HEK293T (cell line): ENCODE measurements at regions not wholly inside any gene's neighbourhood (a gene's known extent, or its start where the extent isn't known, plus 50 kb on each side); places are given as distances from the start of the nearest gene placed in this dataset.

Experiments used
- CTCF ChIA-PET: fragments of 350-600 bp; formaldehyde crosslinking; extraction: SDS; loops from one replicate; lab custom pipeline; 2021; ENCODE audit warnings: antibody characterized with exemption, inconsistent platforms; lab: Yijun Ruan, JAX
- POLR2A ChIA-PET: fragments of 350-600 bp; formaldehyde crosslinking; extraction: SDS; loops from one replicate; lab custom pipeline; 2020; ENCODE audit warnings: antibody characterized with exemption, inconsistent platforms; lab: Yijun Ruan, JAX
- DNase-seq: peaks from one replicate; pipeline ENCODE4 v3.0.0; 2012; ENCODE audit warnings: mixed read lengths; ENCODE audit errors: extremely low spot score
- ARNT ChIP-seq: fragments of 450-650 bp; IDR thresholded peaks from 2 replicates; pipeline ENCODE4 v1.6.1; 2017; ENCODE audit warnings: mild to moderate bottlenecking
- BHLHE40 ChIP-seq: fragments of 450-650 bp; IDR thresholded peaks from 2 replicates; pipeline ENCODE4 v1.6.1; 2016; ENCODE audit warnings: mild to moderate bottlenecking, moderate library complexity, borderline replicate concordance
- CTBP1 ChIP-seq: fragments of 450-650 bp; IDR thresholded peaks from 2 replicates; pipeline ENCODE4 v1.6.1; 2016; ENCODE audit warnings: borderline replicate concordance
- ELF4 ChIP-seq: fragments of 450-650 bp; IDR thresholded peaks from 2 replicates; pipeline ENCODE4 v1.6.1; 2017; ENCODE audit warnings: antibody characterized with exemption
- FOXA1 ChIP-seq: fragments of 450-650 bp; IDR thresholded peaks from 2 replicates; pipeline ENCODE4 v1.6.1; 2016; ENCODE audit warnings: mild to moderate bottlenecking
- FOXK2 ChIP-seq: fragments of 450-650 bp; IDR thresholded peaks from 2 replicates; pipeline ENCODE4 v1.6.1; 2016; ENCODE audit warnings: mild to moderate bottlenecking
- FOXM1 ChIP-seq: fragments of 450-650 bp; IDR thresholded peaks from 2 replicates; pipeline ENCODE4 v1.6.1; 2017; ENCODE audit warnings: mild to moderate bottlenecking, borderline replicate concordance
- HDGF ChIP-seq: fragments of 450-650 bp; IDR thresholded peaks from 2 replicates; pipeline ENCODE4 v1.6.1; 2017; ENCODE audit warnings: antibody characterized with exemption, borderline replicate concordance
- L3MBTL2 ChIP-seq: fragments of 450-650 bp; conservative IDR thresholded peaks from 2 replicates; pipeline ENCODE4 v1.6.1; 2016; ENCODE audit warnings: mild to moderate bottlenecking
- LEF1 ChIP-seq: fragments of 450-650 bp; IDR thresholded peaks from 2 replicates; pipeline ENCODE4 v1.6.1; 2017; ENCODE audit warnings: mild to moderate bottlenecking, borderline replicate concordance
- NFRKB ChIP-seq: fragments of 450-650 bp; IDR thresholded peaks from 2 replicates; pipeline ENCODE4 v1.6.1; 2016; ENCODE audit warnings: mild to moderate bottlenecking, moderate library complexity
- PKNOX1 ChIP-seq: fragments of 450-650 bp; IDR thresholded peaks from 2 replicates; pipeline ENCODE4 v1.6.1; 2016
- SP1 ChIP-seq: fragments of 450-650 bp; IDR thresholded peaks from 2 replicates; pipeline ENCODE4 v1.6.1; 2017
- SUZ12 ChIP-seq: fragments of 450-650 bp; IDR thresholded peaks from 2 replicates; pipeline ENCODE4 v1.6.1; 2016; ENCODE audit warnings: mild to moderate bottlenecking
- TARDBP ChIP-seq: fragments of 450-650 bp; IDR thresholded peaks from 2 replicates; pipeline ENCODE4 v1.6.1; 2016
- ZNF384 ChIP-seq: fragments of 450-650 bp; IDR thresholded peaks from 2 replicates; pipeline ENCODE4 v1.6.1; 2016

DNA sequence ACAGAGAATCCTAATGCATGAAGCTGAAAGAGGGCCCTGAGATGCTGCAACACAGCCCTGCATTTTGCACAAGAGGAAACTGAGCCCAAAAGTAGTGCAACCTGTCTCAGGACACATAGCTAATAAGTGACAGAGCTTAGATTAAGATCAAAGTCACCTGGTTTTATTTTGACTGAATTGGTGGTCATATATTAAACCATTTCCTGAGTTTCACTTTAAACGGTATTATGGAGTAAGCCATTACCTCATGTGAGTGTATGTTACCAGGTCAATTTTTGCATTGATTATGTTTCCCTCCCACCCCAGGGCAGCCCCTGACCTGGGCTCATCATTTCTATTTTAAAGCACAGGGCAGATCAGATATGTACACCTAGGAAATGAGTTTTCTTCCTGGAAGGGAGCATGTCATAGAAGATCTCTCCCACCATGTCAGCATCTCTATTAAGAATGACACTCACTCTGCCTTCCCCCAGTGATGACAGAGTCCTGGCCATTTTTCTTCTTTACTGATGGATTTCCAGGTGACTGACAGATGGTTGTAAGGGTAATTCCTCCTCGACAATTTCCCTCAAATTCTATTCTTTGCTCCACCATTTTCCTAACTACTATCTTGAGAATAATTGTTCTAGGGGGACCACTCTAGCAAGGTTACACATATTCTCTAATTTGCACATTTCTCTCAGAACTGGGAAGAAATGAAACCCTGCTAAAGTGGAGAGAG, 441.3 kb upstream of the SLC14A2 start:
- DNase-seq = no peak
- TF ChIP-seq SUZ12 (no peak), SP1 (no peak), LEF1 (no peak), BHLHE40 (no peak), FOXK2 (no peak), L3MBTL2 (no peak), FOXM1 (no peak), PKNOX1 (no peak), FOXA1 (no peak), ELF4 (no peak), ZNF384 (no peak), TARDBP (no peak), CTBP1 (no peak), ARNT (no peak), NFRKB (no peak)
- ChIA-PET CTCF (no interaction called here), POLR2A (no interaction called here)

DNA sequence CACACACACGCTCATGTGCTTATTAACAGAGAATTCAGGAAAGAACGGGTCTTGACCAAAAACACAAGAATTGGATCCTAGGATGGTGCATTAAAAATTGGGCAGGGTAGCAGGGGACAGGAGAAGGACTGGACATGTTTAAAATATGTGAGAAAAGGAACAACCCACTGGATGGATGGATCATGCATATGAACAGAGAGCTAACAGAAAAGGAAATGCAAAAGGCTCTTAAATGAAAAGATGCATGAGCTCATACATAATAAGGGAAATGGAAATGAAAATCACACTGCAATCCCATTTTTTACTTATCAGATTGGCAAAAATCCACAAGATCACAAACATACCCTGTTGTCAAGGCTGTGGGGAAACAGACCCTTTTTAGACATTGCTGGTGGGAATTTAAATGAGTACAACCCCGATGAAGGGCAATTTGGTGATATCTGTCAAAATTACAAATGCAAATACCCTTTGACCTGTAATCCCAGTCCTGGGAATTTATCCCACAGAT, 440.6 kb upstream of the SLC14A2 start:
- POLR2A ChIA-PET = no interaction called here
- TF ChIP-seq SUZ12 = no peak
- no peak for TF ChIP-seq ELF4
- TF ChIP-seq FOXA1 = no peak
- no peak for TF ChIP-seq ARNT
- no peak for TF ChIP-seq FOXK2
- TF ChIP-seq LEF1 = no peak
- TF ChIP-seq CTBP1 = no peak
- TF ChIP-seq BHLHE40 = no peak
- TF ChIP-seq L3MBTL2 = no peak
- no peak for TF ChIP-seq SP1
- TF ChIP-seq PKNOX1 = no peak
- CTCF ChIA-PET = no interaction called here
- DNase-seq = no peak

DNA sequence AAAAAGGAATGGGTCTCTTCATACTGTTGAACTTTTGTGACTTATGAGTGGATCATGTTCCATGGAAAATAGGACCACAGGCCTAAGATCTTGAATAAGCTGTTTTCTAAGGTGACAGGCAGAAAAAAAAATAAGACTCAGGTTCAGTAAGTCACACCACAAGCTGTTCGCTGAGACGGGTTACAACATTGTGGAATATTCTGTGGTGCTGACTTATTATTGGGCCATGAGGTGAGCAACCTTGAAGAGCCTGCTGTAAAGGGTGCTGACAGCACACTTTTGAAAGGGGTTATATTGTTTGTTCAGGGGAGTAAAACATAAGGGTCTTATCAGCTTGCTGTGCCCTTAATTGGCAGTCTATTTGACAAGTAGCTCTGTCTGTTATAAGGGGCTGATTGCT, 439.8 kb upstream of the SLC14A2 start:
- ChIA-PET CTCF (no interaction called here), POLR2A (no interaction called here)
- no peak for DNase-seq
- TF ChIP-seq PKNOX1 (no peak), BHLHE40 (no peak), HDGF (no peak), FOXM1 (no peak), TARDBP (no peak), NFRKB (no peak), SUZ12 (no peak), FOXA1 (no peak), SP1 (no peak), ZNF384 (no peak)

DNA sequence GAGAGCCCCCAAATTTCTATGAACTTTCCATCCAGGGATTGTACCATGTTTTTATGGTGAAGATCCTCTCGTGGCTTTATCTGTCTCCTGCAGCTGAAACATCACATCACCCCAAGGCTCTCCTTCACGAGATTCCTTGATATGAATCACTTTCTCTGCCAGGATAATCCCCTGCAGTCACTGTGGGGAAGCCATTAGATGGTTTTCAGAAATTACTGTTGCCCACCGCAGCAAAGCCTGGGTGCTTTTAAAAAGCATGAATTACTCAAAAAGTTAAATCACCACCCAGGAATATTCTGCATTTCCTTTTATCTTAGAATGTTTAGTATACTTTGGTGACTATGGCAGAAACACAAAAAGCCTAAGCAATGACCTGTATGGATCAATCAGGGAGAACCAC, 428.4 kb upstream of the SLC14A2 start:
- no peak for TF ChIP-seq HDGF
- no peak for TF ChIP-seq ARNT
- no peak for TF ChIP-seq CTBP1
- TF ChIP-seq FOXM1 = no peak
- no peak for TF ChIP-seq LEF1
- no peak for TF ChIP-seq ZNF384
- no peak for TF ChIP-seq FOXA1
- TF ChIP-seq SP1 = no peak
- no peak for TF ChIP-seq BHLHE40
- no peak for DNase-seq
- ChIA-PET CTCF (no interaction called here), POLR2A (no interaction called here)

- TF ChIP-seq ELF4 (no peak), FOXM1 (no peak), L3MBTL2 (no peak), PKNOX1 (no peak), LEF1 (no peak), SUZ12 (no peak), NFRKB (no peak), ARNT (no peak), FOXK2 (no peak), HDGF (no peak), BHLHE40 (no peak)
- ChIA-PET CTCF (no interaction called here), POLR2A (no interaction called here)
- DNase-seq = no peak
Measured at GRCh38 chr18:45191795-45192194, 423.5 kb upstream of the SLC14A2 start.

DNA sequence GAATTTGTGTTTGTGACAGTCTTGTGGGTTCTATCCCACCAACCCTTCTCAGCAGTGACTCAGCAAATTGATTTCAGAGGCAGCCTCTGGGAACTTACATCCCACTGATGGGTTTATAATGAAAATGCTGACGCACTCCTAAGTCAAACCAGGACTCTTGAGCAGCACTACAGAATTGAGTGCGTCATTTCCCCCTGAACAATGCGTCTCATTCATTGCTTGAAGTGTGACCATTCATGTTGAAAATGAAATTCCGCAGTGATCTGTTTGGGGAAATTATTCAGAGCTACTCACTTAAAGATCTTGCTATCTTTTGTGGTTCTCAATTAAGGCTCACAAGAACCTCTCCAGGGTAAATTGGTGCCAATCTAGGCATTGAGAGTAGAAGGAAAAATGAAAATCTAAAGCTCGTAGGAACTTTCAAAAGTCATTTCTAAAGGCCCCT, 417.7 kb upstream of the SLC14A2 start:
- DNase-seq = no peak
- POLR2A ChIA-PET = no interaction called here
- CTCF ChIA-PET = no interaction called here
- no peak for TF ChIP-seq ELF4
- no peak for TF ChIP-seq FOXA1
- no peak for TF ChIP-seq FOXM1
- no peak for TF ChIP-seq SUZ12
- no peak for TF ChIP-seq NFRKB
- TF ChIP-seq LEF1 = no peak
- no peak for TF ChIP-seq ARNT
- TF ChIP-seq SP1 = no peak
- TF ChIP-seq BHLHE40 = no peak
- TF ChIP-seq TARDBP = no peak
- TF ChIP-seq HDGF = no peak
- no peak for TF ChIP-seq L3MBTL2
- TF ChIP-seq FOXK2 = no peak
- TF ChIP-seq PKNOX1 = no peak
- TF ChIP-seq CTBP1 = no peak
- no peak for TF ChIP-seq ZNF384
